ENCODE measurements at regions not wholly inside any gene's neighbourhood (a gene's known extent, or its start where the extent isn't known, plus 50 kb on each side); places are given as distances from the start of the nearest gene placed in this dataset.

GRCh38 chr2:62641410-62641843 is 64.1 kb upstream of the EHBP1 start:
- TF ChIP-seq, protein P1, sequence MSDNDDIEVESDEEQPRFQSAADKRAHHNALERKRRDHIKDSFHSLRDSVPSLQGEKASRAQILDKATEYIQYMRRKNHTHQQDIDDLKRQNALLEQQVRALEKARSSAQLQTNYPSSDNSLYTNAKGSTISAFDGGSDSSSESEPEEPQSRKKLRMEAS (IDR thresholded peaks at IDR 0.05), result no peak
- TF ChIP-seq ZBTB7A (IDR thresholded peaks at IDR 0.05; ENCODE audit: low read depth), result no peak
- no peak for TF ChIP-seq YY1 (IDR thresholded peaks at IDR 0.05; ENCODE audit: low read depth)
- TF ChIP-seq CREB1 (IDR thresholded peaks at IDR 0.05; ENCODE audit: low read depth), result no peak
- TF ChIP-seq TEAD4 (IDR thresholded peaks at IDR 0.05), result no peak
- no peak for TF ChIP-seq REST (IDR thresholded peaks at IDR 0.05; ENCODE audit: low read depth)
- no peak for TF ChIP-seq EP300 (IDR thresholded peaks at IDR 0.05; ENCODE audit: borderline replicate concordance)
- TF ChIP-seq RAD21 (IDR thresholded peaks at IDR 0.05; ENCODE audit: low read depth), result no peak
- no peak for TF ChIP-seq TCF12 (IDR thresholded peaks at IDR 0.05; ENCODE audit: low read depth)
- TF ChIP-seq, protein P2, sequence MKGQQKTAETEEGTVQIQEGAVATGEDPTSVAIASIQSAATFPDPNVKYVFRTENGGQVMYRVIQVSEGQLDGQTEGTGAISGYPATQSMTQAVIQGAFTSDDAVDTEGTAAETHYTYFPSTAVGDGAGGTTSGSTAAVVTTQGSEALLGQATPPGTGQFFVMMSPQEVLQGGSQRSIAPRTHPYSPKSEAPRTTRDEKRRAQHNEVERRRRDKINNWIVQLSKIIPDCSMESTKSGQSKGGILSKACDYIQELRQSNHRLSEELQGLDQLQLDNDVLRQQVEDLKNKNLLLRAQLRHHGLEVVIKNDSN (IDR thresholded peaks at IDR 0.05), result no peak
- no peak for TF ChIP-seq TAF1 (IDR thresholded peaks at IDR 0.05; ENCODE audit: low read depth)
- TF ChIP-seq NFIC (IDR thresholded peaks at IDR 0.05), result no peak
- TF ChIP-seq CEBPB (IDR thresholded peaks at IDR 0.05), result no peak

- TF ChIP-seq, protein P1 (IDR thresholded peaks at IDR 0.05), result no peak
- TF ChIP-seq ZBTB7A (IDR thresholded peaks at IDR 0.05; ENCODE audit: low read depth) (no peak), TAF1 (IDR thresholded peaks at IDR 0.05; ENCODE audit: low read depth) (no peak), EGR1 (IDR thresholded peaks at IDR 0.05) (no peak), YY1 (IDR thresholded peaks at IDR 0.05; ENCODE audit: low read depth) (no peak)
Measured at GRCh38 chr2:62631160-62632085, 74.1 kb upstream of the EHBP1 start.

- TF ChIP-seq NFIC (IDR thresholded peaks at IDR 0.05), result no peak
- no peak for TF ChIP-seq TCF12 (IDR thresholded peaks at IDR 0.05; ENCODE audit: low read depth)
Measured at GRCh38 chr2:62627667-62628066, 77.8 kb upstream of the EHBP1 start.

DNA sequence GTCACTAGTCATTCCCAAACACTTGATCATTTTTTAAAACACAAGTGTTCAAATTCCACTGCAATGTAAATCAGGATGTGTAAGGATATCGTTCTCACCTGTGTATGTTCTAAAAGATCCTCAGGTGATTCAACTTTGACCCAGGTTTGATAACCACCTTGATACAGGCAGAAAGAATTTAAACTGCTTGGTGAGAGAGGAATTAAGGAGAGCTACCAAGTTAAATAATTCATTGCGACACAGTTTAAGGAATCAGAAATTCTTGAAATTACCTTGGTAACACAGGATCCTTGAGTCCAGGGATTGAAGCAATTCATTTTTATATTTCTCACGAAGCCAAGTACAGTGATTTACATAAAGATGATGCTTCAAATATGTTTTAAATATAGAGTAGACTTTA is 80.7 kb upstream of the EHBP1 start:
- TF ChIP-seq, protein P1 (IDR thresholded peaks at IDR 0.05), result no peak
- no peak for TF ChIP-seq CREB1 (IDR thresholded peaks at IDR 0.05; ENCODE audit: low read depth)

DNA sequence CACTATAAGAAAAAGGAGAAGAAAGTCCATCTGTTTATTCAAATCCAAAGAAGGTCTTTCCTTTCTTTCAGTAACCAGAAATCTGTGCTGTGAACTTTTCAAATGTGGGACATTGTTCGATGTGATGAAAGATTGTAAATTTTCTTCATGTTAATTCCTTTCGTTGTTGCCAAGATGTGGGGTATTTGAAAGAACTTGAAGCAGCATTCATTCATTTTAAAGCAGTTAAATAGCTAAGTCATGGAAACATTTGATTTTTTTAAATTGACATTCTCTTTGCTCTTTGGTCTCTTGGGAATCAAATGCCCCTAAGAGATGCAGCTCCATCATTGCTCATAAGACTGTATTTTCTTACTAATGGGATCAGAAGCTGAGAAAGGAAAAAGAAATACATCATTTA is 93.7 kb upstream of the EHBP1 start:
- no peak for TF ChIP-seq TCF12 (IDR thresholded peaks at IDR 0.05; ENCODE audit: low read depth)

DNA sequence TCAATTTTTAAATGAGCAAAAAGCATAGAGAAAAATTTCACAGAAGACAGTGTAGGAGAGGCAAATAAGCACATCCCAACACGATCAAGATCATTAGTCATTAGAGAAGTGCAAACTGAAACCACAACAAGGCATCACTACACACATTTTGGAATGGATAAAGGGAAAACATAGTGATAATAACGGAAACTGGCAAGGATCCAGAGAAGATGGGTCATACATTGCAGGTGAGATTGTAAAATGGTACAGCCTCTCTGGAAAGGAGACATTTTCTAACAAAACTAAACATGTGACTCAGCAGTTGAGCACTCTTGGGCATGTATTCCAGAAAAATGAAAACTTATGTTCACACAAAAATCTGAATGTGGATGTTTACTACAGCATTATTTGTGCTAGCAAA is 98.3 kb upstream of the TMEM17 start:
- TF ChIP-seq NFIC (IDR thresholded peaks at IDR 0.05) (no peak), TAF1 (IDR thresholded peaks at IDR 0.05; ENCODE audit: low read depth) (no peak), YY1 (IDR thresholded peaks at IDR 0.05; ENCODE audit: low read depth) (no peak), EGR1 (IDR thresholded peaks at IDR 0.05) (no peak), RAD21 (IDR thresholded peaks at IDR 0.05; ENCODE audit: low read depth) (no peak), ZBTB7A (IDR thresholded peaks at IDR 0.05; ENCODE audit: low read depth) (no peak), TCF12 (IDR thresholded peaks at IDR 0.05; ENCODE audit: low read depth) (no peak), TEAD4 (IDR thresholded peaks at IDR 0.05) (no peak)
- TF ChIP-seq, protein P1 (IDR thresholded peaks at IDR 0.05), result no peak

GRCh38 chr2:62603154-62603712 is 97.2 kb upstream of the TMEM17 start:
- TF ChIP-seq RAD21 (IDR thresholded peaks at IDR 0.05; ENCODE audit: low read depth) (no peak), ZBTB7A (IDR thresholded peaks at IDR 0.05; ENCODE audit: low read depth) (no peak), CEBPB (IDR thresholded peaks at IDR 0.05) (no peak), TCF12 (IDR thresholded peaks at IDR 0.05; ENCODE audit: low read depth) (no peak), TEAD4 (IDR thresholded peaks at IDR 0.05) (no peak), EP300 (IDR thresholded peaks at IDR 0.05; ENCODE audit: borderline replicate concordance) (no peak), CREB1 (IDR thresholded peaks at IDR 0.05; ENCODE audit: low read depth) (no peak)
- TF ChIP-seq, protein P2 (IDR thresholded peaks at IDR 0.05), result no peak
- TF ChIP-seq, protein P1 (IDR thresholded peaks at IDR 0.05), result no peak

All from Ishikawa (cell line).